Fibroblast of the aortic adventitia (primary cell): ENCODE measurements at regions not wholly inside any gene's neighbourhood (a gene's known extent, or its start where the extent isn't known, plus 50 kb on each side); places are given as distances from the start of the nearest gene placed in this dataset.

Experiments
- DNase-seq: peaks from one replicate; pipeline ENCODE4 v3.0.0-alpha.2; 2010; ENCODE audit warnings: low read depth
- H3K4me3 ChIP-seq: 2 replicates; pipeline ENCODE4 v1.5.1; 2011; ENCODE audit warnings: low read depth, mild to moderate bottlenecking, control low read depth, low read length, moderate library complexity
- CTCF ChIP-seq: IDR thresholded peaks from 2 replicates; pipeline ENCODE4 v1.5.1; 2011; ENCODE audit warnings: mild to moderate bottlenecking, low read length, control low read depth, inconsistent platforms; ENCODE audit not compliant: insufficient read depth

GRCh38 chr17:71855010-71855409 lies 265.8 kb upstream of the SOX9 start:
- DNase-seq: no peak
- H3K4me3 ChIP-seq: no peak overlapping the region
- TF ChIP-seq CTCF: no peak

GRCh38 chr17:71864755-71865154 lies 256.1 kb upstream of the SOX9 start:
- no peak overlapping the region for H3K4me3 ChIP-seq
- DNase-seq: no peak
- TF ChIP-seq CTCF: no peak

- DNase-seq: no peak
- no peak overlapping the region for H3K4me3 ChIP-seq
- TF ChIP-seq CTCF: no peak
These were observed 254.7 kb upstream of the SOX9 start for GRCh38 chr17:71866095-71866494.

- no peak for TF ChIP-seq CTCF
These were observed 251.5 kb upstream of the SOX9 start for GRCh38 chr17:71869293-71869692.

GRCh38 chr17:71869841-71870545 lies 250.8 kb upstream of the SOX9 start:
- no peak overlapping the region for H3K4me3 ChIP-seq
- TF ChIP-seq CTCF: no peak
- DNase-seq: no peak

More at GRCh38 chr17:71869293-71869692, 251.5 kb upstream of the SOX9 start:
- no peak overlapping the region for H3K4me3 ChIP-seq
- no peak for DNase-seq

- no peak for TF ChIP-seq CTCF
- no peak for DNase-seq
- no peak overlapping the region for H3K4me3 ChIP-seq
These were observed 250.3 kb upstream of the SOX9 start for GRCh38 chr17:71870546-71870862.
